ENCODE measurements at regions not wholly inside any gene's neighbourhood (a gene's known extent, or its start where the extent isn't known, plus 50 kb on each side); places are given as distances from the start of the nearest gene placed in this dataset.

DNA sequence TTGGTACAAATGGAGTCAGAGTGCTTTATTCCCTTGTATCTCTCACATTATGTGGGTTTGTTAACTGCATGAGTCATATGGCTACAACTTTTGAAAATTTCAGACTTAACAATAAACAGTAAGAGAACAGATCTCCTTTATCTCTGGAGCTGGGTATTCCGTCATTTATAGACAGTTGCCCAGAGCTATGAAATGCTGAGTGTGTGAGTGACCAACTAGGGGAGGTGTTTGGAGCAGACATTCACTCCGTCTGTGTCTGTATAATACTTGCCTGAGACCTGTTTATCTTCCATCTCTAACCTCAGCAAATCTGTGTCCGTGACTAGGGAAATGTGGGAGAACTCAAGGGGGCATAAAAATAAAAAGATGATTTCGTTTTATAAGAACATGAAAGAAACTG, 279.9 kb upstream of the FAR2 start:
- TF ChIP-seq POLR2AphosphoS5 (IDR thresholded peaks at IDR 0.05; ENCODE audit: low read depth, low read length), result no peak
- TF ChIP-seq POLR2A (IDR thresholded peaks at IDR 0.05; ENCODE audit: low read depth, low read length), result no peak
- no peak for TF ChIP-seq TAF1 (IDR thresholded peaks at IDR 0.05; ENCODE audit: borderline replicate concordance, low read depth, low read length)
